Psoas muscle (tissue), 7 donors: ENCODE measurements at regions not wholly inside any gene's neighbourhood (a gene's known extent, or its start where the extent isn't known, plus 50 kb on each side); places are given as distances from the start of the nearest gene placed in this dataset.

ENCODE experiments used
- ATAC-seq, 4 donors: fragments of 200-7000 bp; cut with Tn5 transposase; one replicate each; pipeline ENCODE4 v1.9.1; 2020; ENCODE audit warnings: moderate library complexity in 3 of 4, mild to moderate bottlenecking in 2 of 4
- DNase-seq, 2 donors: peaks; one replicate each; pipeline ENCODE4 v3.0.0-alpha.2; 2020
- H3K27ac ChIP-seq: fragments of 200-600 bp; one replicate; pipeline ENCODE4 v1.8.0; 2022
- H3K27me3 ChIP-seq, 3 donors: fragments of 200-600 bp in 1 of 3; one replicate each; pipeline versions ENCODE4 v1.6.1 to v1.8.0; 2013 to 2022; ENCODE audit warnings: low read length in 2 of 3, mild to moderate bottlenecking in 2 of 3, moderate library complexity in 1 of 3; ENCODE audit not compliant: insufficient read depth in 3 of 3
- H3K36me3 ChIP-seq, 2 donors: fragments of 200-600 bp in 1 of 2; one replicate each; pipeline versions ENCODE4 v1.6.1 to v1.8.0; 2013 to 2022; ENCODE audit warnings: low read depth in 1 of 2, mild to moderate bottlenecking in 1 of 2, moderate library complexity in 1 of 2; ENCODE audit not compliant: insufficient read depth in 1 of 2
- H3K4me1 ChIP-seq: fragments of 200-600 bp; one replicate; pipeline ENCODE4 v1.8.0; 2022
- H3K4me3 ChIP-seq: fragments of 200-600 bp; one replicate; pipeline ENCODE4 v1.8.0; 2022; ENCODE audit warnings: mild to moderate bottlenecking
- H3K9me3 ChIP-seq: fragments of 200-600 bp; one replicate; pipeline ENCODE4 v1.8.0; 2022
- WGBS, 3 donors: extraction: QIAGEN DNeasy Blood & Tissue Kit; methylation state at CpG; one replicate each; pipeline versions ENCODE4 v1.1.6 to v1.1.7; 2013; 5-methylcytosine and 5-hydroxymethylcytosine counted together
- intact Hi-C, 2 donors: fragments of 100-400 bp; cut with DNase I; formaldehyde crosslinking; loops; one replicate each; pipeline versions ENCODE4 v1.11.0 to v1.14.2; 2022
- TF ChIP-seq, protein P1 (sequence below): fragments of 200-600 bp; IDR thresholded peaks from one replicate; pipeline ENCODE4 v1.8.0; 2022; ENCODE audit warnings: antibody characterized with exemption
- donor health status: healthy with polysubstance abuse.
- donor health status: DM: no; HTN: no; CAD: no; lungs with moderate emphysema.
- donor health status: Bipolar disorder and iron deficiency.
- donor health status: healthy.
- donor health status: DM: yes; HTN: yes; CAD: no.
- donor health status: DM: no; HTN: no; CAD: no.
- donor health status: DM: yes; HTN: yes; CAD: no.

GRCh38 chr11:127138613-127139012 lies 138.0 kb upstream of the KIRREL3 start:
- Histone ChIP-seq H3K36me3 (no peaks in the 10 kb centered on the region), H3K4me3 (no peak overlapping the region), H3K4me1 (no peaks in the 10 kb centered on the region), H3K9me3 (no peaks in the 10 kb centered on the region), H3K27me3 (peaks cover 0 to 3% (median 0%) of the 10 kb centered on the region in 3 donors), H3K27ac (no peak overlapping the region)
- intact Hi-C loops: no loop called here
- DNase-seq (no peak), ATAC-seq (no peak)
- TF ChIP-seq, protein P1, sequence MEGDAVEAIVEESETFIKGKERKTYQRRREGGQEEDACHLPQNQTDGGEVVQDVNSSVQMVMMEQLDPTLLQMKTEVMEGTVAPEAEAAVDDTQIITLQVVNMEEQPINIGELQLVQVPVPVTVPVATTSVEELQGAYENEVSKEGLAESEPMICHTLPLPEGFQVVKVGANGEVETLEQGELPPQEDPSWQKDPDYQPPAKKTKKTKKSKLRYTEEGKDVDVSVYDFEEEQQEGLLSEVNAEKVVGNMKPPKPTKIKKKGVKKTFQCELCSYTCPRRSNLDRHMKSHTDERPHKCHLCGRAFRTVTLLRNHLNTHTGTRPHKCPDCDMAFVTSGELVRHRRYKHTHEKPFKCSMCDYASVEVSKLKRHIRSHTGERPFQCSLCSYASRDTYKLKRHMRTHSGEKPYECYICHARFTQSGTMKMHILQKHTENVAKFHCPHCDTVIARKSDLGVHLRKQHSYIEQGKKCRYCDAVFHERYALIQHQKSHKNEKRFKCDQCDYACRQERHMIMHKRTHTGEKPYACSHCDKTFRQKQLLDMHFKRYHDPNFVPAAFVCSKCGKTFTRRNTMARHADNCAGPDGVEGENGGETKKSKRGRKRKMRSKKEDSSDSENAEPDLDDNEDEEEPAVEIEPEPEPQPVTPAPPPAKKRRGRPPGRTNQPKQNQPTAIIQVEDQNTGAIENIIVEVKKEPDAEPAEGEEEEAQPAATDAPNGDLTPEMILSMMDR: no peak
- 77 to 84% (median 82%) methylated on average over 3 of the region's 3 CpGs for WGBS, 3 donors

DNA sequence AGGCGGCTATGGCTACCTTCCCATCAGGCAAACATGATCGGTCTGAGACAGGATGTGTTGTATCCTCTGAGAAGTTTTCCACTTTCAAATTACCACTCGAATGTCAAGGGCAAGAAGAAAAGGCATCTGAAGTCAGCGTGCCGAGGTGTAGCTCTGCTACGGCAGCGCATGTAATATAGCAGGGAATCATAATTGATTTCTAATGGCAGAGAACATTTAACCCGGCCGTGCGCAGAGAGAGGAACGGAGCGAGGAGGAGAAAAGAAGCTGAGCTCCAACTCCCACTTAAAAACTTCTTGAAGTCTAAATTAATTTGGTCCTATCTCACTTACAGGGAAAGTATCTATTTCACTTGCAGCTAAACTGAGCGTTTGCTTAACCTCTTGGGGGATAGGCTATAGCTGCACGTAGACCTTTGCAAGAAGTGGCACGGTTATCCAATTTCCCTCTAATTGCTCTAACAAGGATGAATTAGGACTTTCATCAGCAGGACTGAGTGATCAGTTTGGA lies 137.3 kb upstream of the KIRREL3 start:
- DNase-seq (no peak), ATAC-seq (no peak)
- TF ChIP-seq, protein P1: no peak
- Histone ChIP-seq H3K9me3 (no peaks in the 10 kb centered on the region), H3K4me3 (no peak overlapping the region), H3K27ac (no peak overlapping the region), H3K36me3 (no peaks in the 10 kb centered on the region), H3K4me1 (no peaks in the 10 kb centered on the region), H3K27me3 (peaks cover 0 to 3% (median 0%) of the 10 kb centered on the region in 3 donors)
- intact Hi-C loops: no loop called here
- whole genome bisulfite sequencing, 3 donors: 28 to 36% (median 34%) methylated on average over 15 of the region's 15 CpGs

GRCh38 chr11:127136438-127136837 lies 135.9 kb upstream of the KIRREL3 start:
- intact Hi-C loops: no loop called here
- Histone ChIP-seq H3K4me3 (no peak overlapping the region), H3K9me3 (no peaks in the 10 kb centered on the region), H3K27ac (no peak overlapping the region), H3K4me1 (no peaks in the 10 kb centered on the region), H3K36me3 (no peaks in the 10 kb centered on the region), H3K27me3 (peaks cover 0 to 3% (median 0%) of the 10 kb centered on the region in 3 donors)
- DNase-seq (no peak), ATAC-seq (no peak)
- TF ChIP-seq, protein P1: no peak
- WGBS, 3 donors: 92 to 93% (median 93%) methylated on average over 6 of the region's 6 CpGs

GRCh38 chr11:127135256-127135655 lies 134.7 kb upstream of the KIRREL3 start:
- TF ChIP-seq, protein P1: no peak
- no peak for ATAC-seq
- no peak overlapping the region for H3K4me3 ChIP-seq
- WGBS, 3 donors: 80 to 86% (median 81%) methylated on average over 3 of the region's 3 CpGs
- no peaks in the 10 kb centered on the region for H3K36me3 ChIP-seq
- no peaks in the 10 kb centered on the region for H3K9me3 ChIP-seq
- intact Hi-C loops: no loop called here
- no peaks in the 10 kb centered on the region for H3K4me1 ChIP-seq
- no peak for DNase-seq
- H3K27me3 ChIP-seq: peaks cover 0 to 3% (median 0%) of the 10 kb centered on the region in 3 donors
- H3K27ac ChIP-seq: no peak overlapping the region

GRCh38 chr11:127133061-127133460 lies 132.5 kb upstream of the KIRREL3 start:
- DNase-seq: no peak
- 45 to 57% (median 48%) methylated on average over 6 of the region's 6 CpGs for WGBS, 3 donors
- H3K9me3 ChIP-seq: no peaks in the 10 kb centered on the region
- no peaks in the 10 kb centered on the region for H3K36me3 ChIP-seq
- no peak overlapping the region for H3K4me3 ChIP-seq
- TF ChIP-seq, protein P1: no peak
- intact Hi-C loops: no loop called here
- no peaks in the 10 kb centered on the region for H3K4me1 ChIP-seq
- peaks cover 0 to 3% (median 2%) of the 10 kb centered on the region in 3 donors for H3K27me3 ChIP-seq
- H3K27ac ChIP-seq: no peak overlapping the region
- no peak for ATAC-seq
